ENCODE measurements at regions not wholly inside any gene's neighbourhood (a gene's known extent, or its start where the extent isn't known, plus 50 kb on each side); places are given as distances from the start of the nearest gene placed in this dataset.

DNA sequence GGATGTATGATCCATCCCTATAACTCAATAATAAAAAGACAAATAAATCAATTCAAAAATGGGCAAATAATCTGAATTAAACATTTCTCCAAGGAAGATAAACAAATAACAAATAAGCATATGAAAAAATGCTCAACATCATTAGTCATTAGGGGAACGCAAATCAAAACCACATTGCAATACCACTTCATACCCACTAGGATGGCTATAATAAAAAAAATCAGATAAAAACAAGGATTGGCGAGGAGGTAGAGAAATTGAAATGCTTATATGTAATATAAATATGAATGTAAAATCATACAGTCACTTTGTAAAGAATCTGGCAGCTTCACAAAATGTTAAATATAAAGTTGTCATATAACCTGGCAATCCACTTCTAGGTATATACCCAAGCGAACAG, 52.3 kb upstream of the TBCA start:
- H3K4me3 ChIP-seq = no peak overlapping the region
- DNase-seq = no peak
- H3K27ac ChIP-seq = no peak overlapping the region
- no peaks in the 10 kb centered on the region for H3K36me3 ChIP-seq
- H3K27me3 ChIP-seq = no peaks in the 10 kb centered on the region
- TF ChIP-seq POLR2A (IDR thresholded peaks at IDR 0.05) = no peak
- TF ChIP-seq, protein P1, sequence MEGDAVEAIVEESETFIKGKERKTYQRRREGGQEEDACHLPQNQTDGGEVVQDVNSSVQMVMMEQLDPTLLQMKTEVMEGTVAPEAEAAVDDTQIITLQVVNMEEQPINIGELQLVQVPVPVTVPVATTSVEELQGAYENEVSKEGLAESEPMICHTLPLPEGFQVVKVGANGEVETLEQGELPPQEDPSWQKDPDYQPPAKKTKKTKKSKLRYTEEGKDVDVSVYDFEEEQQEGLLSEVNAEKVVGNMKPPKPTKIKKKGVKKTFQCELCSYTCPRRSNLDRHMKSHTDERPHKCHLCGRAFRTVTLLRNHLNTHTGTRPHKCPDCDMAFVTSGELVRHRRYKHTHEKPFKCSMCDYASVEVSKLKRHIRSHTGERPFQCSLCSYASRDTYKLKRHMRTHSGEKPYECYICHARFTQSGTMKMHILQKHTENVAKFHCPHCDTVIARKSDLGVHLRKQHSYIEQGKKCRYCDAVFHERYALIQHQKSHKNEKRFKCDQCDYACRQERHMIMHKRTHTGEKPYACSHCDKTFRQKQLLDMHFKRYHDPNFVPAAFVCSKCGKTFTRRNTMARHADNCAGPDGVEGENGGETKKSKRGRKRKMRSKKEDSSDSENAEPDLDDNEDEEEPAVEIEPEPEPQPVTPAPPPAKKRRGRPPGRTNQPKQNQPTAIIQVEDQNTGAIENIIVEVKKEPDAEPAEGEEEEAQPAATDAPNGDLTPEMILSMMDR (IDR thresholded peaks at IDR 0.05) = peak in 3 of 6 experiments; percentile 4 to 28 (median 5)
- H3K4me1 ChIP-seq = no peaks in the 10 kb centered on the region
- H3K9me3 ChIP-seq = no peaks in the 10 kb centered on the region

Measured in Peyer's patch (tissue), 4 donors.